Peyer's patch (tissue), 4 donors: ENCODE measurements at regions not wholly inside any gene's neighbourhood (a gene's known extent, or its start where the extent isn't known, plus 50 kb on each side); places are given as distances from the start of the nearest gene placed in this dataset.

ENCODE experiments used
- POLR2A ChIP-seq, 2 donors: fragments of 450-650 bp; IDR thresholded peaks; one replicate each; pipeline ENCODE4 v1.5.1; 2017; ENCODE audit warnings: antibody characterized with exemption in 2 of 2, mild to moderate bottlenecking in 2 of 2, moderate library complexity in 2 of 2
- TF ChIP-seq, protein P1 (sequence below), 6 experiments: fragments of 450-650 bp in 4 of 6; fragments of 200-600 bp in 2 of 6; sonication (generic) in 1 of 6; IDR thresholded peaks; one replicate each; pipeline ENCODE4 v1.5.1; 2017 to 2019; ENCODE audit warnings: antibody characterized with exemption in 6 of 6, mild to moderate bottlenecking in 3 of 6, moderate library complexity in 1 of 6

DNA sequence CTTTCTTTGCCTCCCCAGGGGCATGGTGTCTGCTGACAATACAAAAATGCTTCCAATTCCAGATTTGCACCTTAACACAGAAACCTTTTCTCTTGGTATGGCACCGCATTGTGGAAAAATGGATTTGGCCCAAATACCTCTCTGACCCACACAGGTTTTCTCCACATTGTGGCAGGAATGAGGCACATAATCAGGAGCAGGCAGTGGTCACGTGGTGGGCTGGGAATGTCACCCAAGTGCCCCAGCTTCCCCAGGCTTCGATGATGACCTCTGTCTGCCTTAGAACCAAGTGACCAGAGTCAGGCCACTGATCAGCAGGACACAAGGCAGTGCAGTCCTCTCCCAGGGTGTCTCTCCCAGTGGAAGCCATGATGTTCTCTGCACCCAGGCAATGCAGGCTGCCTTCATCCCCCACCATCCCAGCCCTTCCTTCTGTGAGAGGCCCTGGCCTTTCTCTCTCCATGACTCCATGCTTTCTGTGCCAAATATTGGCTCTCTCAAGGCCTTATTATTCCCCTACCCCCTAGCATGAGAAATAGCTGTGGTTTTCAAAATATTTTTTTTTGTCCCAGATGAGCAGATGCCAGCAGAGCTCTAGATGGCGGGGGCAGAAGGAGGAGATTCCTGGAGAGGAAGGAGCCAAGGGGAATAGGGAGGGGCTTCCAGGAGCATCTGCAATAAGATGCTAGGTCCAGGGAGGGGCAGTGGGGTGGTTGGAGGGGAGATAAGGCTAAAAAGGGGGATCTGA is 198.9 kb downstream of the ACKR3 start:
- TF ChIP-seq, protein P1, sequence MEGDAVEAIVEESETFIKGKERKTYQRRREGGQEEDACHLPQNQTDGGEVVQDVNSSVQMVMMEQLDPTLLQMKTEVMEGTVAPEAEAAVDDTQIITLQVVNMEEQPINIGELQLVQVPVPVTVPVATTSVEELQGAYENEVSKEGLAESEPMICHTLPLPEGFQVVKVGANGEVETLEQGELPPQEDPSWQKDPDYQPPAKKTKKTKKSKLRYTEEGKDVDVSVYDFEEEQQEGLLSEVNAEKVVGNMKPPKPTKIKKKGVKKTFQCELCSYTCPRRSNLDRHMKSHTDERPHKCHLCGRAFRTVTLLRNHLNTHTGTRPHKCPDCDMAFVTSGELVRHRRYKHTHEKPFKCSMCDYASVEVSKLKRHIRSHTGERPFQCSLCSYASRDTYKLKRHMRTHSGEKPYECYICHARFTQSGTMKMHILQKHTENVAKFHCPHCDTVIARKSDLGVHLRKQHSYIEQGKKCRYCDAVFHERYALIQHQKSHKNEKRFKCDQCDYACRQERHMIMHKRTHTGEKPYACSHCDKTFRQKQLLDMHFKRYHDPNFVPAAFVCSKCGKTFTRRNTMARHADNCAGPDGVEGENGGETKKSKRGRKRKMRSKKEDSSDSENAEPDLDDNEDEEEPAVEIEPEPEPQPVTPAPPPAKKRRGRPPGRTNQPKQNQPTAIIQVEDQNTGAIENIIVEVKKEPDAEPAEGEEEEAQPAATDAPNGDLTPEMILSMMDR (IDR thresholded peaks at IDR 0.05), result no peak
- TF ChIP-seq POLR2A (IDR thresholded peaks at IDR 0.05), result no peak
